ENCODE measurements at regions not wholly inside any gene's neighbourhood (a gene's known extent, or its start where the extent isn't known, plus 50 kb on each side); places are given as distances from the start of the nearest gene placed in this dataset.

DNA sequence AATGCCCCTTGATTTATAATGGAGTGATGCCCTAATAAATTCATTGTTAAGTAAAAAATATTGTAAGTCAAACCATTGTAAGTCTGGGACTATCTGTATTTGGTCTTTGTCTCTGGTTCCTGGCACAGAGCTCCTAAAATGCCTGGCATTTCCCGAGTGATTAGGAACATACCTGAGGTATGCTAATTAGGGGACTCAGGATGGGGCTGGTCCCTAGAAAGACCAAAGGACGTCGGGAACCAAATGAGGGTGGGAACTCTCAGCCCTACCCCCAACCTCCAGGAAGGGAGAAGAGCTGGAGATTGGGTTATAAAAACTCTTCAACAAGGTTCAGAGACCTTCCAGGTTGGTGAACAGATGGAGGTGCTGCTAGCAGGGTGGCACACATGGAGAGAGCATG, 82.6 kb upstream of the ARG1 start:
- BruUV-seq (replicated peaks), result no TSS peak
- Histone ChIP-seq H3K9me1 (ENCODE audit: insufficient read depth, low read length) (no peaks in the 10 kb centered on the region), H3K56ac (ENCODE audit: extremely low read depth, insufficient read depth, low read length) (no peak overlapping the region), H2AK9ac (replicated peaks; ENCODE audit: low read depth, low read length, poor library complexity) (no peak overlapping the region), H2BK120ac (ENCODE audit: low read depth, low read length) (no peak overlapping the region), H3K9ac (ENCODE audit: low read depth, low read length) (no peak overlapping the region), H3K4me3 (ENCODE audit: insufficient read depth, low read depth, low read length) (no peak overlapping the region), H2AFZ (replicated peaks; ENCODE audit: low read length, poor library complexity) (no peak overlapping the region), H3K36me3 (ENCODE audit: control insufficient read depth, insufficient read depth, low read length) (no peaks in the 10 kb centered on the region), H4K91ac (ENCODE audit: insufficient read depth, low read depth, low read length) (no peak overlapping the region), H3K27ac (ENCODE audit: insufficient read depth, low read length) (no peak overlapping the region), H2BK15ac (ENCODE audit: low read depth, low read length) (no peak overlapping the region), H3K18ac (ENCODE audit: low read depth, low read length) (no peak overlapping the region), H3K4me1 (ENCODE audit: control insufficient read depth, insufficient read depth, low read length) (no peaks in the 10 kb centered on the region), H3K23ac (ENCODE audit: low read depth, low read length) (no peak overlapping the region), H3K79me1 (ENCODE audit: low read depth in 1 of 2, low read length in 2 of 2) (no peaks in the 10 kb centered on the region), H3K14ac (replicated peaks; ENCODE audit: low read depth, low read length) (no peak overlapping the region), H4K5ac (ENCODE audit: low read depth, low read length) (no peak overlapping the region), H3K9me3 (ENCODE audit: control insufficient read depth, insufficient read depth, low read length) (no peaks in the 10 kb centered on the region), H3K4me2 (ENCODE audit: low read depth, low read length) (no peak overlapping the region), H4K20me1 (ENCODE audit: insufficient read depth, low read length) (no peaks in the 10 kb centered on the region), H4K8ac (ENCODE audit: low read depth in 2 of 2, low read length in 2 of 2) (no peak overlapping the region), H2AK5ac (ENCODE audit: low read depth, low read length) (no peak overlapping the region), H2BK5ac (ENCODE audit: low read depth, low read length, poor library complexity, severe bottlenecking) (no peak overlapping the region), H2BK20ac (ENCODE audit: low read depth, low read length) (no peak overlapping the region), H3K4ac (ENCODE audit: low read depth, low read length) (no peak overlapping the region), H3K27me3 (ENCODE audit: control insufficient read depth, insufficient read depth, low read length) (peaks cover 2% of the 10 kb centered on the region)
- DNase-seq (no peak), ATAC-seq (ENCODE audit: low read depth) (no peak)
- TF ChIP-seq, protein P1, sequence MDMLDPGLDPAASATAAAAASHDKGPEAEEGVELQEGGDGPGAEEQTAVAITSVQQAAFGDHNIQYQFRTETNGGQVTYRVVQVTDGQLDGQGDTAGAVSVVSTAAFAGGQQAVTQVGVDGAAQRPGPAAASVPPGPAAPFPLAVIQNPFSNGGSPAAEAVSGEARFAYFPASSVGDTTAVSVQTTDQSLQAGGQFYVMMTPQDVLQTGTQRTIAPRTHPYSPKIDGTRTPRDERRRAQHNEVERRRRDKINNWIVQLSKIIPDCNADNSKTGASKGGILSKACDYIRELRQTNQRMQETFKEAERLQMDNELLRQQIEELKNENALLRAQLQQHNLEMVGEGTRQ (IDR thresholded peaks at IDR 0.05; ENCODE audit: low read depth, low read length), result no peak
- no peak for TF ChIP-seq POLR2A (IDR thresholded peaks at IDR 0.05; ENCODE audit: low read depth, low read length)
- no peak for TF ChIP-seq RAD21 (IDR thresholded peaks at IDR 0.05; ENCODE audit: low read length)
- TF ChIP-seq SMC3 (IDR thresholded peaks at IDR 0.05; ENCODE audit: low read depth, low read length), result no peak
- no peak for TF ChIP-seq MXI1 (IDR thresholded peaks at IDR 0.05; ENCODE audit: borderline replicate concordance, low read depth, low read length)
- no peak for TF ChIP-seq RFX5 (IDR thresholded peaks at IDR 0.05; ENCODE audit: low read depth, low read length)
- TF ChIP-seq MAZ (IDR thresholded peaks at IDR 0.05; ENCODE audit: borderline replicate concordance, low read depth, low read length), result no peak
- TF ChIP-seq FOS (IDR thresholded peaks at IDR 0.05; ENCODE audit: low read depth, low read length), result no peak
- TF ChIP-seq RCOR1 (IDR thresholded peaks at IDR 0.05; ENCODE audit: insufficient replicate concordance, low read length), result no peak
- TF ChIP-seq, protein P2, sequence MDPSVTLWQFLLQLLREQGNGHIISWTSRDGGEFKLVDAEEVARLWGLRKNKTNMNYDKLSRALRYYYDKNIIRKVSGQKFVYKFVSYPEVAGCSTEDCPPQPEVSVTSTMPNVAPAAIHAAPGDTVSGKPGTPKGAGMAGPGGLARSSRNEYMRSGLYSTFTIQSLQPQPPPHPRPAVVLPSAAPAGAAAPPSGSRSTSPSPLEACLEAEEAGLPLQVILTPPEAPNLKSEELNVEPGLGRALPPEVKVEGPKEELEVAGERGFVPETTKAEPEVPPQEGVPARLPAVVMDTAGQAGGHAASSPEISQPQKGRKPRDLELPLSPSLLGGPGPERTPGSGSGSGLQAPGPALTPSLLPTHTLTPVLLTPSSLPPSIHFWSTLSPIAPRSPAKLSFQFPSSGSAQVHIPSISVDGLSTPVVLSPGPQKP (IDR thresholded peaks at IDR 0.05; ENCODE audit: borderline replicate concordance, low read depth, low read length), result no peak
- no peak for TF ChIP-seq MAFK (IDR thresholded peaks at IDR 0.05; ENCODE audit: low read depth, low read length)
- TF ChIP-seq, protein P3, sequence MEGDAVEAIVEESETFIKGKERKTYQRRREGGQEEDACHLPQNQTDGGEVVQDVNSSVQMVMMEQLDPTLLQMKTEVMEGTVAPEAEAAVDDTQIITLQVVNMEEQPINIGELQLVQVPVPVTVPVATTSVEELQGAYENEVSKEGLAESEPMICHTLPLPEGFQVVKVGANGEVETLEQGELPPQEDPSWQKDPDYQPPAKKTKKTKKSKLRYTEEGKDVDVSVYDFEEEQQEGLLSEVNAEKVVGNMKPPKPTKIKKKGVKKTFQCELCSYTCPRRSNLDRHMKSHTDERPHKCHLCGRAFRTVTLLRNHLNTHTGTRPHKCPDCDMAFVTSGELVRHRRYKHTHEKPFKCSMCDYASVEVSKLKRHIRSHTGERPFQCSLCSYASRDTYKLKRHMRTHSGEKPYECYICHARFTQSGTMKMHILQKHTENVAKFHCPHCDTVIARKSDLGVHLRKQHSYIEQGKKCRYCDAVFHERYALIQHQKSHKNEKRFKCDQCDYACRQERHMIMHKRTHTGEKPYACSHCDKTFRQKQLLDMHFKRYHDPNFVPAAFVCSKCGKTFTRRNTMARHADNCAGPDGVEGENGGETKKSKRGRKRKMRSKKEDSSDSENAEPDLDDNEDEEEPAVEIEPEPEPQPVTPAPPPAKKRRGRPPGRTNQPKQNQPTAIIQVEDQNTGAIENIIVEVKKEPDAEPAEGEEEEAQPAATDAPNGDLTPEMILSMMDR (conservative IDR thresholded peaks at IDR 0.05; ENCODE audit: low read depth, low read length), result no peak
- no peak for TF ChIP-seq CEBPB (IDR thresholded peaks at IDR 0.05; ENCODE audit: low read depth, low read length)
- TF ChIP-seq NFE2L2 (IDR thresholded peaks at IDR 0.05; ENCODE audit: low read depth, low read length), result no peak
- no peak for TF ChIP-seq BHLHE40 (IDR thresholded peaks at IDR 0.05; ENCODE audit: low read depth, low read length)
- TF ChIP-seq CHD1 (IDR thresholded peaks at IDR 0.05; ENCODE audit: low read depth, low read length), result no peak
- dilution Hi-C loops (cut with HindIII; ENCODE audit: low sequenced_read_pairs, unreplicated experiment) (no loop called here), intact Hi-C loops (cut with micrococcal nuclease) (no loop called here), in situ Hi-C loops (cut with MboI; ENCODE audit: low sequenced_read_pairs) (no loop called here)
- ChIA-PET CTCF (no interaction called here), POLR2A (ENCODE audit: unreplicated experiment) (no interaction called here)
- no CpG with 5 or more reads among the region's 3 CpGs for WGBS, 2 experiments (ENCODE audit: extremely low coverage in 2 of 2, insufficient read length in 1 of 2)
